K562 (cell line): ENCODE measurements at regions not wholly inside any gene's neighbourhood (a gene's known extent, or its start where the extent isn't known, plus 50 kb on each side); places are given as distances from the start of the nearest gene placed in this dataset.

Experiments
- ATAC-seq: fragments of 200-7000 bp; cut with Tn5 transposase; 3 replicates; pipeline ENCODE4 v1.9.1; 2020; ENCODE audit warnings: moderate library complexity
- BruUV-seq: library from RNA; stranded (reverse); fragments of 400-500 nt; replicated peaks from 2 replicates; lab custom pipeline; 2021; lab: Mats Ljungman, UMichigan
- CTCF ChIA-PET: fragments of 300-600 bp; formaldehyde crosslinking; extraction: SDS; loops from one replicate; lab custom pipeline; 2021; ENCODE audit warnings: low intra/inter-chr PET ratio; lab: Yijun Ruan, JAX
- POLR2A ChIA-PET: fragments of 300-600, 350-650 bp; sonication (Branson Sonifier 250); formaldehyde crosslinking; extraction: SDS; loops from one replicate; lab custom pipeline; 2021; ENCODE audit warnings: antibody characterized with exemption, inconsistent platforms; lab: Yijun Ruan, JAX
- DNase-seq, 4 experiments: peaks; one replicate each; pipeline versions ENCODE4 v3.0.0 to v3.0.0-alpha.2; 2011 to 2018; ENCODE audit warnings: low spot score in 3 of 4, mixed read lengths in 3 of 4; ENCODE audit errors: extremely low read depth in 1 of 4
- FAIRE-seq: peaks from 2 replicates; lab custom pipeline; 2011; peaks lifted over from hg19 to GRCh38; lab: Jason Lieb, UNC
- H2AFZ ChIP-seq: 2 replicates; pipeline ENCODE4 v1.6.0; 2011; ENCODE audit warnings: low read depth, low read length, control low read depth, inconsistent platforms
- H3K27ac ChIP-seq: fragments of 200-600 bp; 3 replicates; pipeline ENCODE4 v1.8.0; 2011; ENCODE audit warnings: low read depth, mild to moderate bottlenecking, control low read depth, inconsistent platforms, low read length, moderate library complexity, mixed read lengths; ENCODE audit errors: extremely low read depth
- H3K27me3 ChIP-seq, 2 experiments: fragments of 300-600 bp in 1 of 2; 2 replicates in 1 of 2; 3 replicates in 1 of 2; pipeline versions ENCODE4 v1.6.0 to v1.8.0; 2011; ENCODE audit warnings: inconsistent platforms in 2 of 2, low read length in 2 of 2, mild to moderate bottlenecking in 1 of 2, mixed read lengths in 1 of 2, moderate library complexity in 1 of 2; ENCODE audit not compliant: control insufficient read depth in 2 of 2, insufficient read depth in 2 of 2
- H3K36me3 ChIP-seq: fragments of 300-600 bp; 3 replicates; pipeline ENCODE4 v1.8.0; 2011; ENCODE audit warnings: mild to moderate bottlenecking, low read length, inconsistent platforms; ENCODE audit not compliant: control insufficient read depth, insufficient read depth
- H3K4me1 ChIP-seq, 2 experiments: fragments of 200-600 bp in 1 of 2; replicated peaks in 1 of 2; 2 replicates in 1 of 2; 3 replicates in 1 of 2; pipeline versions ENCODE4 v1.5.1 to v1.8.0; 2011; ENCODE audit warnings: inconsistent platforms in 2 of 2, low read length in 2 of 2, mild to moderate bottlenecking in 1 of 2, mixed read lengths in 1 of 2, moderate library complexity in 1 of 2; ENCODE audit not compliant: control insufficient read depth in 2 of 2, insufficient read depth in 2 of 2
- H3K4me2 ChIP-seq: 2 replicates; pipeline ENCODE4 v1.6.1; 2011; ENCODE audit warnings: low read length, control low read depth, inconsistent platforms, mixed read lengths; ENCODE audit not compliant: insufficient read depth
- H3K4me3 ChIP-seq: fragments of 200-600 bp; sonication (generic), shearing (Covaris generic); 2 replicates; pipeline ENCODE4 v1.5.1; 2016; ENCODE audit warnings: control low read depth, inconsistent platforms
- H3K79me2 ChIP-seq: fragments of 200-600 bp; 3 replicates; pipeline ENCODE4 v1.8.0; 2011; ENCODE audit warnings: low read length, inconsistent platforms; ENCODE audit not compliant: control insufficient read depth, insufficient read depth
- H3K9ac ChIP-seq, 2 experiments: 2 replicates each; pipeline versions ENCODE4 v1.6.0 to v1.6.1; 2011; ENCODE audit warnings: low read depth in 2 of 2, low read length in 2 of 2, control low read depth in 1 of 2, inconsistent platforms in 1 of 2, mild to moderate bottlenecking in 1 of 2, mixed read lengths in 1 of 2; ENCODE audit not compliant: insufficient read depth in 1 of 2
- H3K9me1 ChIP-seq: one replicate; pipeline ENCODE4 v1.6.0; 2011; ENCODE audit warnings: inconsistent platforms, mild to moderate bottlenecking, low read length, moderate library complexity; ENCODE audit not compliant: control insufficient read depth, insufficient read depth
- H3K9me3 ChIP-seq: replicated peaks from 2 replicates; pipeline ENCODE4 v1.5.1; 2011; ENCODE audit warnings: low read depth, low read length, inconsistent platforms; ENCODE audit not compliant: control insufficient read depth, insufficient read depth
- H4K20me1 ChIP-seq: replicated peaks from 2 replicates; pipeline ENCODE4 v1.6.1; 2011; ENCODE audit warnings: low read length, inconsistent platforms, mixed read lengths; ENCODE audit not compliant: control insufficient read depth, insufficient read depth
- CSDE1 ChIP-seq, 2 experiments: fragments of 450-650 bp; IDR thresholded peaks; 2 replicates each; pipeline ENCODE4 v1.6.1; 2016; ENCODE audit warnings: mild to moderate bottlenecking in 1 of 2
- E2F3 ChIP-seq: fragments of 250-450 bp; sonication (Bioruptor Pico); IDR thresholded peaks from 2 replicates; pipeline ENCODE4 v1.4.0; 2020; ENCODE audit warnings: mild to moderate bottlenecking
- FOXK2 ChIP-seq, 2 experiments: fragments of 450-650 bp; IDR thresholded peaks in 1 of 2; conservative IDR thresholded peaks in 1 of 2; 2 replicates each; pipeline ENCODE4 v1.6.1; 2016; ENCODE audit warnings: low read depth in 2 of 2, mild to moderate bottlenecking in 1 of 2
- HNRNPLL ChIP-seq: fragments of 200-400 bp; formaldehyde crosslinking; IDR thresholded peaks from 2 replicates; pipeline ENCODE4 v1.6.1; 2017; ENCODE audit warnings: low read length, low read depth, mild to moderate bottlenecking; ENCODE audit not compliant: poor library complexity, severe bottlenecking
- KDM4B ChIP-seq, 2 experiments: fragments of 450-650 bp in 1 of 2; sonication (generic) in 1 of 2; IDR thresholded peaks; 2 replicates each; pipeline ENCODE4 v1.6.1; 2016 to 2017; ENCODE audit warnings: borderline replicate concordance in 2 of 2, antibody characterized with exemption in 1 of 2, low read depth in 1 of 2, mild to moderate bottlenecking in 1 of 2
- KLF1 ChIP-seq: fragments of 450-650 bp; IDR thresholded peaks from 2 replicates; pipeline ENCODE4 v1.6.1; 2016; ENCODE audit warnings: missing genetic modification characterization, missing compliant biosample characterization
- NR1H2 ChIP-seq: sonication (generic); formaldehyde crosslinking; IDR thresholded peaks from 2 replicates; pipeline ENCODE4 v1.4.0; 2020; ENCODE audit warnings: mild to moderate bottlenecking, missing genetic modification reagents
- SMARCA4 ChIP-seq: fragments of 450-650 bp; IDR thresholded peaks from 2 replicates; pipeline ENCODE4 v1.6.1; 2016
- SOX6 ChIP-seq: fragments of 450-650 bp; IDR thresholded peaks from 2 replicates; pipeline ENCODE4 v1.6.1; 2014; ENCODE audit warnings: mild to moderate bottlenecking
- ZNF174 ChIP-seq: fragments of 250-450 bp; sonication (Bioruptor Pico); IDR thresholded peaks from 2 replicates; pipeline ENCODE4 v1.4.0; 2020; ENCODE audit warnings: mild to moderate bottlenecking
- WGBS: fragments of 100-300 bp; shearing (Covaris generic); methylation state at CpG from one replicate; pipeline ENCODE4 v1.1.6; 2016; ENCODE audit warnings: low coverage, mixed read lengths; ENCODE audit not compliant: insufficient coverage; ENCODE audit errors: missing lambda C conversion rate; 5-methylcytosine and 5-hydroxymethylcytosine counted together
- in situ Hi-C: fragments of 300-500 bp; cut with MboI; formaldehyde crosslinking; loops from 4 replicates; pipeline ENCODE4 v1.15.0; 2018; ENCODE audit warnings: inconsistent platforms, mixed read lengths
- intact Hi-C: fragments of 100-400 bp; cut with micrococcal nuclease; formaldehyde crosslinking; loops from 2 replicates; pipeline ENCODE4 v1.14.2; 2022

DNA sequence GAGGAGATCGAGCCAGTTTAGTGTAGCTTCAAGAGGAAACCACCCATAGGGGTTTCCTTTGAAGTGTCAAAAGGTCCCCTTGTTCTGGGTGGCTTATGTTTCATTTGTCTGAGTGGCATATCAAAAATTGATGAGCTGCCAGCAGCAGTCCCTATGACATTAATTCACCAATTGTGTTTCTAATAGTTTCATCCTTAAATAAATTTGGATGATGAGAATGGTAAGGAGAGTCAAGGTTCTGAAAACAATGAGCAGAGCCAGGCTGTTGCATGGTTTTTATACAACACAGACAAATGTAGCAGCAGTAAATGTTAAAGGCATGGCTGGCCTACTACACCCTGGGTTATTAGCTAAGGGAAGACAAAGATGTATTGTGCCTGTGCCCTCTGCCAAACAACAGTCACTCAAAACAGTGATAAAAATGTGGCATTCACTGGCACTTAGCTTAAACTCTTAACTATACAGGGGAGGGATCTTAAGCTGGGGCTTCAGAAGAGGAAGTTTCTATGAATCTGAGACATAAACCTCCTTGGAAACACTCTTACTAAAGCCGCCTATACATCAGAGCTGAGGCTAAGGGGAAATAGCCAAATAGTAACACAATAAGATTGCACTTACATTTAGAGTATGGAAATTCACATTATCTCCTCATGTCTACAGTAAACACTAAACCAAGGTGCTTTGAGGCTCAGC lies 200.5 kb downstream of the POU4F1 start:
- in situ Hi-C loops (no loop called here), intact Hi-C loops (no loop called here)
- no peaks in the 10 kb centered on the region for H3K79me2 ChIP-seq
- ChIA-PET POLR2A (no interaction called here), CTCF (no interaction called here)
- WGBS, result 0% methylated on average over 2 of the region's 2 CpGs
- H3K4me3 ChIP-seq, result no peak overlapping the region
- no peaks in the 10 kb centered on the region for H3K27me3 ChIP-seq
- DNase-seq (no peak), FAIRE-seq (no peak), ATAC-seq (no peak)
- TF ChIP-seq FOXK2 (conservative IDR thresholded peaks at IDR 0.05 in 1 of 2, IDR thresholded peaks at IDR 0.05 in 1 of 2; ENCODE audit: low read depth in 2 of 2), result no peak
- no peak for TF ChIP-seq SMARCA4
- no peak for TF ChIP-seq E2F3
- TF ChIP-seq CSDE1 (IDR thresholded peaks at IDR 0.05), result no peak
- H3K27ac ChIP-seq, result no peak overlapping the region
- H3K4me2 ChIP-seq, result no peak overlapping the region
- H3K9me3 ChIP-seq, result no peaks in the 10 kb centered on the region
- BruUV-seq, result no TSS peak
- no peaks in the 10 kb centered on the region for H3K4me1 ChIP-seq
- H3K36me3 ChIP-seq, result no peaks in the 10 kb centered on the region
- no peak overlapping the region for H2AFZ ChIP-seq
- H3K9ac ChIP-seq, result no peak overlapping the region
- H3K9me1 ChIP-seq, result no peaks in the 10 kb centered on the region
- H4K20me1 ChIP-seq, result no peaks in the 10 kb centered on the region

DNA sequence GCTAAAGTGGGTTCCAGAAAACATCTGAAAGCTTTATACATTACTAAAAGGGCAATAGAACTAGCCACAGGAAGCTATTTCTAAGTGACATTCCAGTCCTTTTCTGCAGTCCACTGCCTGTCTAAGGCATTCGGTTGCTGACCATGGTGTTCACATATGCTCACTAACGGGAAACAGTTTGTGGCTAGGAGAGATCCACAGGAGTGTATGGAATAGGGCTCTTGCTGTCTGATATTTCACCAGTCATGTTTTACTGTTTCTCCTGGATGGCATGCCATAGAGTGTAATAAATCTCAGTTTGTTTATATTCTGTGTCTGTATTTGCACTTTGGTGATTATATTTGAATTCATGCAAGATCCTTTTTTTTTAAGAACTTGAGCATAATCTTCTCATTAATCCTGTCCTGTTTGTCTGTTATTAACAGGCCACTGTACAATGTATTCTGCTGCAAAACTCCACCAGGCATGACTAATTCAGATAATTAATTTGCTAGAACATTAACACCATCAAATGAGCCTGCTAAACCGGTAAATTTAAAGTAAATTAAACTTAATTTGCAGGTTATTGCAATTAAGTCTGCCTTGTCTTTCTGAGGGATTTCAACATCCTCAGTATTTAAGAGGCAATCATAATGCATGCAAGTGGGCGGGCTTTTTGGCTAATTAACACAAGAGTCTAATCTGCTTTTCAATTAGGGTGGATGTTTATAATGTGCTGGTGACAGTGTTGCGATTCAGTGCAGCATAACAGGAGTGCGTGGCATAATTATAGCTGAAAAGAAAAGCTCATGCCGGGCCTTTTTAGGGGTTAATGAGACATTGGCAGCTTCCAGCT lies 201.3 kb downstream of the POU4F1 start:
- 0% methylated on average over 5 of the region's 7 CpGs for WGBS
- ChIA-PET CTCF (no interaction called here), POLR2A (no interaction called here)
- Histone ChIP-seq H3K27me3 (no peaks in the 10 kb centered on the region), H3K4me1 (no peaks in the 10 kb centered on the region), H3K4me2 (no peak overlapping the region), H4K20me1 (no peaks in the 10 kb centered on the region), H3K9me1 (no peaks in the 10 kb centered on the region), H3K79me2 (no peaks in the 10 kb centered on the region), H3K4me3 (no peak overlapping the region), H3K9me3 (no peaks in the 10 kb centered on the region), H3K27ac (no peak overlapping the region), H2AFZ (no peak overlapping the region), H3K9ac (no peak overlapping the region), H3K36me3 (no peaks in the 10 kb centered on the region)
- in situ Hi-C loops, result no loop called here
- BruUV-seq, result no TSS peak
- FAIRE-seq (no peak), DNase-seq (no peak), ATAC-seq (no peak)
- intact Hi-C loops, result no loop called here
- TF ChIP-seq SOX6 (no peak), ZNF174 (no peak), KLF1 (tag) (no peak), HNRNPLL (no peak), NR1H2 (CRISPR knock-in tag) (no peak), KDM4B (IDR thresholded peaks at IDR 0.05; ENCODE audit: borderline replicate concordance in 2 of 2, low read depth in 1 of 2) (no peak)
